ENCODE measurements at regions not wholly inside any gene's neighbourhood (a gene's known extent, or its start where the extent isn't known, plus 50 kb on each side); places are given as distances from the start of the nearest gene placed in this dataset.

DNA sequence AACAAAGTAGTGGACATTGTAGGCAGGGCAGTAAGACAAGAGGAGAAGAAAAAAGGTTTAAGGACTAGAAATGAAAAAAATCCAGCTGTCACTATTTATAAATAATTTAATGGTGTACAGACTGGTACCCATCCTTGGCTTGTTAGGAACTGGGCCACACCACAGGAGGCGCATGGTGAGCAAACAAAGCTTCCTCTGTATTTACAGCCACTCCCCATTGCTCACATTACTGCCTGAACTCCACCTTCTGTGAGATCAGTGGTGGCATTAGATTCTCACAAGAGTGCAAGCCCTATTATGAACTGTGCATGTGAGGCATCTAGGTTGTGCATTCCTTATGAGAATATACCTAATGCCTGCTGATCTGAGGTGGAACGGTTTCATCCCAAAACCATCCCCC lies 62.6 kb upstream of the DMAC1 start:
- no peak for DNase-seq

DNA sequence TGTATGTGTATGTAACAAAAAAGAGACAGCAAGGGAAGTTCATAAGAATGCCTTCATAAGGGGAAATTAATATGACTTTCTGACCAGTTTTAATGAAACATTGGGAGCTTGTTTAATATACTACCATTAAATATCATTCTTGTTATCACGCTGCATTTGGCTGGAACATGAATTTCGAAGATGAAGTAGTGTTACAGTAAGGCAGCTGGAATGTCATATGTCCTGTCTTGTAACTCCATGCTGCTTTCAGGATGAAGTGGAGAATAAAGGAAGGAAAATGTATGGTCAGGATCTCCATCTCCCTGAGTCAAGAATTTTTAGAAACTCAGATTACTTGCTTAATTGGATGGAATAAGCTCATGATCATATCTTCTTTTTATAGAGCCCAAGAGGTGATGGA lies 61.5 kb upstream of the DMAC1 start:
- DNase-seq, result no peak

DNA sequence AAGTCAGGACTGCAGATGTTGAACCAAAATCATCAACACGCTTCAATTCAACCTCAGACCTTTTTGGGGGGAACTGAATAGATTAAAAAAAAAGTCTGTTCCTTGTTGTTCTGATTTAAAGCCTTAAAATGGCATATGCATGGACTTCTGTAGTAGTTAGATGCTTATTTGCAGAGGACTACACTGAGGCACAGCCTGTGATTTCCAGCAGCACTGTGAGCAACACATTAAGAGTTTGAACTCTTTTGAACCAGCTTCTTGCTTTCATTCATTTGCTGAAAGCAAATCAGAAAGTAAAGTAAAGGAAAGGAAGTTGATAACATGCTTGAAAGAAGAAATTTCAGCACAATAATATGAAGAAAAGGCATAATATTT lies 60.7 kb upstream of the DMAC1 start:
- DNase-seq, result no peak

DNA sequence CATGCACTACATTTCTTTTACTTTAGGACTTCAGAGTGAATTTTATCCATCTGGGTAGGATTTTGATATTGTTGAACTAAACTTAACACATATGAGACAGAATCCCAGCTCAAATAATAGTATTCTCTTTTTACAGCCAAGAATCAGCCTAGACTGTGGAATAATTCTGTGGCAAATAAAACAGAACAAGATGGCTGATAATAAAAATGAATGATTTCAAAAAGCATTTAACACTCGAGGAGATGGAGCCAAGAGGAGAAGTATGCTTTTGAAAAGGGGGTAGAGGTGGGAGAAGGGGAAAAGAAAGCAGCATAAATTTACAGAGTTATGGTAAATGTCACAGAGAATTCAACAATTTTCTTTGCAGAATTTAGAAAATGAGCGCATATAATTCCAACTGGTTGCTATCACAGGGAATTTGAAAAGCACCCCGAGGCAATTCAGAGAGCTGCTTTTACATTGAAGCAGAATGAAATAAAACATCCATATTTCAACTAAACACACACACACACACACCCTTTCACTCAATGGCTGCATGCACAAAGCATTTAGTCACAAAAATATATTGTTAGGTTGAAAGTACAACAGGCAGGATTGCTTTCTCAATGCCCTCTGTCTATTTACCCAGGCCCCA lies 60.2 kb upstream of the DMAC1 start:
- DNase-seq, result peak; percentile 8

DNA sequence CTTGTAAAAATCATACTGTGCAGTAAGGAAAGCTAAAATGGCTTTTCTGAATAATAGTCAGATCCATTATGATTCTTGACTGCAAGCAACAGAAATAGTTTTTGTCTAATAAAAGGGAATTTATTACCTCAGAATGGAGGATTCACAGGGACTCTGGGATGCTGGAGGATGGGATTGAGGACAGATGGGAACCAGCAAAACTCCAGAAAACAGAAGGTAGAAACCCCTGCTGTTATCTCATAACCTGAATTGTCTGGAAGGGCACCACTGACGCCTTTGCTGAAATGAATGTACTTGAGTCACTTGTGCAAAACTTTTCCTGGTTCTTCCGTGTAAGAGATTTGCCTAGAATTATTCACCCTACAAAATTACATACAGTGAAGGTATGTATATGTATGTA lies 58.6 kb upstream of the DMAC1 start:
- no peak for DNase-seq

DNA sequence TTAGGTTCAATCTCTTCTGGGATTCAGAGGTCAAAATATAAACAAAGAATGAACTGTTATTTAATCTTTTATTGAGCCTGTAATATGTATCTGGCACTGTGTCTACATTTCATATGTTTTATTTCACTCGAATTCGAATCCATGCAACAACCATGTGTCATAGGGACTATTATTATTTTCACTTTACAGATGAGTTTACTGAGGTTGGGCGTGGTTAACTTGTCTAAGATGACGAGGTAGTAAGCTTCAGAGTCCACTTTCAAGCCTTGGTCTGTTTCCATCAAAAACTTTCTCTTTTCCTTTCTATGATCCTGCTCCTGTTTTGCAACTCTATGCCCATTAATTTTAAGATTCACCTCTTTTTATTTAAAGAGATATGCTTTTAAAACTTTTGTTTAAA lies 55.2 kb upstream of the DMAC1 start:
- DNase-seq, result no peak

Data from right kidney (tissue), 1 donor.